ENCODE measurements at regions not wholly inside any gene's neighbourhood (a gene's known extent, or its start where the extent isn't known, plus 50 kb on each side); places are given as distances from the start of the nearest gene placed in this dataset.
"Not testable (repeated sequence)": the region's sequence is repeated elsewhere in the genome, so short reads cannot be mapped to it uniquely, and the experiment has no call there.

- H3K4me3 ChIP-seq = no peak overlapping the region
- intact Hi-C loops (cut with DNase I) = no loop called here
- no peaks in the 10 kb centered on the region for H3K27me3 ChIP-seq (ENCODE audit: insufficient read depth in 3 of 3, low read length in 2 of 3)
- H3K36me3 ChIP-seq (ENCODE audit: insufficient read depth in 1 of 2, low read depth in 1 of 2) = no peaks in the 10 kb centered on the region
- no peak overlapping the region for H3K27ac ChIP-seq
- no peaks in the 10 kb centered on the region for H3K9me3 ChIP-seq
- TF ChIP-seq, protein P1, sequence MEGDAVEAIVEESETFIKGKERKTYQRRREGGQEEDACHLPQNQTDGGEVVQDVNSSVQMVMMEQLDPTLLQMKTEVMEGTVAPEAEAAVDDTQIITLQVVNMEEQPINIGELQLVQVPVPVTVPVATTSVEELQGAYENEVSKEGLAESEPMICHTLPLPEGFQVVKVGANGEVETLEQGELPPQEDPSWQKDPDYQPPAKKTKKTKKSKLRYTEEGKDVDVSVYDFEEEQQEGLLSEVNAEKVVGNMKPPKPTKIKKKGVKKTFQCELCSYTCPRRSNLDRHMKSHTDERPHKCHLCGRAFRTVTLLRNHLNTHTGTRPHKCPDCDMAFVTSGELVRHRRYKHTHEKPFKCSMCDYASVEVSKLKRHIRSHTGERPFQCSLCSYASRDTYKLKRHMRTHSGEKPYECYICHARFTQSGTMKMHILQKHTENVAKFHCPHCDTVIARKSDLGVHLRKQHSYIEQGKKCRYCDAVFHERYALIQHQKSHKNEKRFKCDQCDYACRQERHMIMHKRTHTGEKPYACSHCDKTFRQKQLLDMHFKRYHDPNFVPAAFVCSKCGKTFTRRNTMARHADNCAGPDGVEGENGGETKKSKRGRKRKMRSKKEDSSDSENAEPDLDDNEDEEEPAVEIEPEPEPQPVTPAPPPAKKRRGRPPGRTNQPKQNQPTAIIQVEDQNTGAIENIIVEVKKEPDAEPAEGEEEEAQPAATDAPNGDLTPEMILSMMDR (IDR thresholded peaks at IDR 0.05) = peak; percentile 44
- no peak for ATAC-seq
- DNase-seq = no peak
- 69 to 78% (median 77%) methylated on average over 8 of the region's 8 CpGs for WGBS, 3 donors
- H3K4me1 ChIP-seq = peaks cover 6% of the 10 kb centered on the region
Measured at GRCh38 chr17:64736804-64737492, 74.8 kb upstream of the SMURF2 start.

DNA sequence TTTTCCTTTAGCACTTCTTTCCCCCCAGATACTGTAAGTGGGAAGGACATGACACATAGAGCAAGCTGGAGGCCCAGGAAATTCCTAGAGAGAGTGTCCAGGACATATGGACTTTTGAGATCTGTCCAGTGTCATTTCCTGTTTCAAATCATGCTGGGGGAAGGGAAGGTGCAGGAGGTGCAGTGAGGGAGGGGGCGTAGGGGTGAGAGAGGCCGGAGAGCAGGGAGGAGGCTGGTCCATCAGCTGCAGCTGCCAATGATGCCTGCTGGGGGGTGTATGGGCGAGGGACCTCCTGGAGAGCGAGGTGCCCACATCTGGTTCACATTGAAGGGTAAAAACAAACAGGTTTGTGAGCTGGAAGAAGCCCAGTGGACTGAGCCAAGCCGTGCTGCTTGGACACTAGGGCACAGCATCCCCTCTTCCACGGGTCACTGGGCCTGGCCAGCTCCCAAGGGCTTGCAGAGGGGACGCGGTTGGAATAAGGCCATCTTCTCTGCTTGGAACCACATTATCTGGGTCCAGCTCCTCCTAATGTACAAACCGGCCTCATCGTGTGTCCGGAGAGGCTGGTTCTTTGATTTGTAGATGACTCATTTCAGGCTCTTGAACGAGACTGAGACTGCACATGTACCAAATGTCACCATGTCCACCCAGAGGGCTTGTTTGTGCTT lies 70.4 kb upstream of the SMURF2 start:
- DNase-seq = peak; percentile 47 to 68
- intact Hi-C loops (cut with DNase I) = no loop called here
- ATAC-seq = peak in 3 of 4 donors; percentile 19 to 51 (median 48)
- H3K4me1 ChIP-seq = no peaks in the 10 kb centered on the region
- no peaks in the 10 kb centered on the region for H3K27me3 ChIP-seq (ENCODE audit: insufficient read depth in 3 of 3, low read length in 2 of 3)
- H3K27ac ChIP-seq = no peak overlapping the region
- no peak overlapping the region for H3K4me3 ChIP-seq
- WGBS, 3 donors = 16 to 22% (median 21%) methylated on average over 11 to 12 of the region's 12 CpGs
- H3K36me3 ChIP-seq (ENCODE audit: insufficient read depth in 1 of 2, low read depth in 1 of 2) = no peaks in the 10 kb centered on the region
- no peaks in the 10 kb centered on the region for H3K9me3 ChIP-seq
- TF ChIP-seq, protein P1 (IDR thresholded peaks at IDR 0.05) = no peak

GRCh38 chr17:64730023-64730422 lies 67.9 kb upstream of the SMURF2 start:
- H3K36me3 ChIP-seq (ENCODE audit: insufficient read depth in 1 of 2, low read depth in 1 of 2); H3K4me3 ChIP-seq; H3K4me1 ChIP-seq; H3K27me3 ChIP-seq (ENCODE audit: insufficient read depth in 3 of 3, low read length in 2 of 3); H3K9me3 ChIP-seq; intact Hi-C loops (cut with DNase I); ATAC-seq; H3K27ac ChIP-seq; DNase-seq: not testable (repeated sequence)
- 84 to 89% (median 89%) methylated on average over 6 of the region's 6 CpGs for WGBS, 3 donors

DNA sequence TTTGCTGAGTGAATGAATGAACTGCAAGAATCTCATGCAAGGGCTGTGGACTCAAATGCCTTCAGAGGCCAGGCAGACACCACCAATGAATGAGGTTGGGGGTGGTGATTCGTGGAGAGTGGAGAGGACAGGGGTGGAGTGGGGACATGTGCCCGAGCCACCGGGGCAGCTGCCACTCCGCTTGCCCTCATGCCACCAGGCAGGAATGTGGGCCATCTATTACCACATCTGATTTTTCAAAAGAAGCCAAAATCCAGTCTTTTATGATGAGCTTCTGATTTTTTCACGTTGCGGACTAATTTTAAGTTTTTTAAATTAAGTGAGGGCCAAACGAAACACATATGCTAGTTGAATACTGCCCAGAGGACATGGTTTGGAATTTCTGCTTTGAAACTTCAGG lies 67.1 kb upstream of the SMURF2 start:
- no peaks in the 10 kb centered on the region for H3K9me3 ChIP-seq
- H3K4me1 ChIP-seq = peaks cover 5% of the 10 kb centered on the region
- H3K27ac ChIP-seq = no peak overlapping the region
- WGBS, 3 donors = 47 to 56% (median 51%) methylated on average over 7 of the region's 7 CpGs
- intact Hi-C loops (cut with DNase I) = no loop called here
- H3K36me3 ChIP-seq (ENCODE audit: insufficient read depth in 1 of 2, low read depth in 1 of 2) = no peaks in the 10 kb centered on the region
- TF ChIP-seq, protein P1 (IDR thresholded peaks at IDR 0.05) = no peak
- ATAC-seq (no peak), DNase-seq (no peak)
- no peaks in the 10 kb centered on the region for H3K27me3 ChIP-seq (ENCODE audit: insufficient read depth in 3 of 3, low read length in 2 of 3)
- H3K4me3 ChIP-seq = no peak overlapping the region

DNA sequence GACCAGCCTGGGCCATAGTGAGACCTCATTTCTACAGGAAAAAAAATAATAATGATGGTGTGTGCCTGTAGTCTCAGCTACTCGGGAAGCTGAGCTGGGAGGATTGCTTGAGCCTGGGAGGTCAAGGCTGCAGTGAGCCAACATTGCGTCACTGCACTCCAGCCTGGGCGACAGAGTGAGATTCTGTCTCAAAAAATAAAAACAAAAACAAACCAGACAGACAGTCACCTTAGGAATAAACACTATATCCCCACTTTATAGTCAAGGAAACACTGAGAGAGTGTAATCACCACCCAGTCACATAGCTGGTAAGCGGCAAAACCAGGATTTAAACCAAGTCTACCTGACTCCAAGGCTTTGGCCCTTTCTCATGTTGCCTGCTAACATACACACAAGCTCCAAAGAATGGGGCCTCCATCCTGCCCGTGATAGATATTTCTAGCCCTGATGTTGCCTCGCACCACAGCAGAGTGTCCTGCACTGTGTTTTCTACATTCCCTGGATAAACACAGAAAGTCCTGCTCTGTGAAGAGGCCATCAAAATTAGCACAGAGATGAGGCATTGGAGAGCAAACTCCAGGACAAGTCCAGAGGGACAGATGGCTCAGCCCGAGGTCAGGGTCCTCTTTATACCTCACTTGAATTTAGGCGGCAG lies 66.1 kb upstream of the SMURF2 start:
- 57 to 74% (median 59%) methylated on average over 8 of the region's 8 CpGs for WGBS, 3 donors

DNA sequence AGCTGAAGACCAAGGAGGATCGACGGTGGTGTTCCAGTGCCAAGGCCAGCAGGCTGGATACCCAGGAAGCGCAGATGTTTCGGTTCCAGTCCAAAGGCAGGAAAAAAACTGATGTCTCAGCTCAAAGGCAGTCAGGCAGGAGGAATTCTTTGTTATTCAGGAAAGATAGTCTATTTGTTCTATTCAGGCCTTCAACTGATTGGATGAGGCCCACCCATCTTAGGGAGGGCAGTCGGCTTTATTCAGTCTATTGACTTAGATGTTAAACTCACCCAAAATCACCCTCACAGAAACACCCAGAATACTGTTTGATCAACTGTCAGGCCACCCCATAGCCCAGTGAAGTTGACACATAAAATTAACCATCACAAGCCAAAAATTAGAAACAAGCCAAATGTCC lies 63.9 kb upstream of the SMURF2 start:
- H3K27me3 ChIP-seq (ENCODE audit: insufficient read depth in 3 of 3, low read length in 2 of 3); H3K4me1 ChIP-seq; intact Hi-C loops (cut with DNase I); ATAC-seq; H3K9me3 ChIP-seq; H3K27ac ChIP-seq; DNase-seq; H3K36me3 ChIP-seq (ENCODE audit: insufficient read depth in 1 of 2, low read depth in 1 of 2); H3K4me3 ChIP-seq: not testable (repeated sequence)
- WGBS, 3 donors = 63 to 71% (median 63%) methylated on average over 5 of the region's 5 CpGs

More for the DNA sequence above, 66.1 kb upstream of the SMURF2 start:
- H3K27ac ChIP-seq = no peak overlapping the region
- no peaks in the 10 kb centered on the region for H3K36me3 ChIP-seq (ENCODE audit: insufficient read depth in 1 of 2, low read depth in 1 of 2)
- TF ChIP-seq, protein P1 (IDR thresholded peaks at IDR 0.05) = no peak
- no peaks in the 10 kb centered on the region for H3K9me3 ChIP-seq
- peaks cover 5% of the 10 kb centered on the region for H3K4me1 ChIP-seq
- no peak overlapping the region for H3K4me3 ChIP-seq
- no peak for ATAC-seq
- no peaks in the 10 kb centered on the region for H3K27me3 ChIP-seq (ENCODE audit: insufficient read depth in 3 of 3, low read length in 2 of 3)
- peak in 1 of 2 donors; percentile 57 for DNase-seq
- intact Hi-C loops (cut with DNase I) = no loop called here

- H3K27ac ChIP-seq = peak overlapping the region; percentile 21
- H3K4me3 ChIP-seq; H3K4me1 ChIP-seq; H3K36me3 ChIP-seq (ENCODE audit: insufficient read depth in 1 of 2, low read depth in 1 of 2); intact Hi-C loops (cut with DNase I); H3K27me3 ChIP-seq (ENCODE audit: insufficient read depth in 3 of 3, low read length in 2 of 3); H3K9me3 ChIP-seq: not testable (repeated sequence)
- DNase-seq (peak; percentile 64 to 65), ATAC-seq (peak; percentile 47 to 69 (median 60))
- WGBS, 3 donors = 29 to 34% (median 30%) methylated on average over 8 of the region's 8 CpGs
Measured at GRCh38 chr17:64724246-64724645, 62.1 kb upstream of the SMURF2 start.
